ENCODE measurements at regions not wholly inside any gene's neighbourhood (a gene's known extent, or its start where the extent isn't known, plus 50 kb on each side); places are given as distances from the start of the nearest gene placed in this dataset.

DNA sequence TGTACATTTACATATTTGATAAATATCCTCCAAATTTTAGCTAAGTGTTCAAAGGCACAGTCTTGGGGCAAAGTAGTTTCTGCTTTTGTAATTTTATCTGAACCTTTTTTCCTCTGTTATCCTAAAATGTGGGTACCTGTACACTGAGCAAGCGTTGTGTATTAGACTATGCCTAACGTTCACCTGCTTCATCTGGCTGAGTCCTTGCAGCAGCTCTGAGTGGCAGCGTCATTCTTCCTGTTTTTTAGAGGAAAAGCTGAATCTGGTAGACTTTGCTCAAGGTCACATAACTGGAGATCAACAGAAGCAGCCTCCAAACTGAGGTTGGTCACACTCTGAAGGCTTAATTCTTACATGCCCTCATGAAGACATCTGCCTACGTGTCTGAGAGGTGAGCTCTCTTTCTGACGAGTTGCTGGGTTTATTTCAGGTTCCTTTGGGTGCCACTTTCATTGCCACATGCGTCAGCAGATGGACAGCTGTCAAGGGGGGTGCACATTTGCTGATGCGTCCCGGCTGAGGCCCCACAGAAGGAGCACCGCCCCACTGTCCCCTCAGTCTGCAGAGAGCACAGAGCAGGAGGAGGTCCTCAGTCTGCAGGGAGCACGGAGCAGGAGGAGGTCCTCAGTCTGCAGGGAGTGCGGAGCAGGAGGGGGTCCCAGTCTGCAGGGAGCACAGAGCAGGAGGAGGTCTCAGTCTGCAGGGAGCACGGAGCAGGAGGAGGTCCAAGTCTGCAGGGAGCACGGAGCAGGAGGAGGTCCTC, 406.5 kb upstream of the SHH start:
- Mint-ChIP-seq H3K4me1 (no peaks in the 10 kb centered on the region), H3K4me3 (no peak overlapping the region), H3K36me3 (ENCODE audit: low read depth) (no peaks in the 10 kb centered on the region), H3K27ac (no peak overlapping the region), H3K27me3 (peaks cover 26% of the 10 kb centered on the region)
- H3K9me3 ChIP-seq (ENCODE audit: control insufficient read depth, low read length, poor library complexity, severe bottlenecking), result no peaks in the 10 kb centered on the region
- no peak for ATAC-seq
- no peak for DNase-seq

DNA sequence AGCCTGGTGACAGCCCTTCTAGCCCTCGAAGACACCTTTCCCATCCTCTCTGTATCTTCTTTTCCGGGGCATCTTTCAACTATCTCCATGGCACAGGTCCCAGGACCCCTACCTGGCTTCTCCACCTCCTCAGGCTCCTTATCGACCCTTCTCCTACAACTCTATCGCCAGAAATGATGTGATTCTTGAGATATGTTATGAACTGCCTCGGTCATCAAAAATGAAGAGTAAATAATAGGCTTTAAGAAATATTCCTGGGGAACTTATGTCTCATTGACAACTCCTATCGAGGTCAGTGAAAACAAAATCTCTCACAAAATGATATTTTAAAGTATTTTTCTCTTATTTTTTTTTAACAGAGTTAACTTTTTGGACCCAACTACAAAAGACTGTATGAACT, 405.5 kb upstream of the SHH start:
- H3K36me3 Mint-ChIP-seq (ENCODE audit: low read depth), result no peaks in the 10 kb centered on the region
- DNase-seq (no peak), ATAC-seq (no peak)
- H3K27ac Mint-ChIP-seq, result no peak overlapping the region
- no peaks in the 10 kb centered on the region for H3K9me3 ChIP-seq (ENCODE audit: control insufficient read depth, low read length, poor library complexity, severe bottlenecking)
- H3K27me3 Mint-ChIP-seq, result peaks cover 30% of the 10 kb centered on the region
- H3K4me3 Mint-ChIP-seq, result no peak overlapping the region
- no peaks in the 10 kb centered on the region for H3K4me1 Mint-ChIP-seq

DNA sequence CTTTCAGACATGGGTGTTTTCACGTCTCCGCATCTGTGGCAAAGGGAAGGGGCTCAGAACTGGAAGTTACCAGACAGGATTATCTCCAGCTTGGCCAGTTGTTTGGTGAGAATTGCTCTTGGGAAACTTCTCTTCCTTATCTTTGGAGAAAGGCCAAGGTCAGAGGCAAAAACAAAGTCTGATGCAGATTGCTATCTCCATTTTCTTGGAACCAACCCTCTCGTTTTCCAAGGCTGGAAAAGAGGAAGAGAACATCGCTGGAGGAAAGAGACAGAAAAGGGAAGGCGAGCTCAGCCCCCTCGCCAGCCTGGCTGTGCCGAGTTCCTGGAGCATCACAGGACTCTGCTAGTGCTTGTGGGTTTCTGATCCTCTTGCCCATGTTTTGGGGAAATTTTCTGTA, 396.8 kb upstream of the SHH start:
- H3K36me3 Mint-ChIP-seq (ENCODE audit: low read depth), result no peaks in the 10 kb centered on the region
- peaks cover 28% of the 10 kb centered on the region for H3K27me3 Mint-ChIP-seq
- H3K4me1 Mint-ChIP-seq, result no peaks in the 10 kb centered on the region
- no peak overlapping the region for H3K4me3 Mint-ChIP-seq
- no peak overlapping the region for H3K27ac Mint-ChIP-seq
- no peak for DNase-seq
- no peak for ATAC-seq
- no peaks in the 10 kb centered on the region for H3K9me3 ChIP-seq (ENCODE audit: control insufficient read depth, low read length, poor library complexity, severe bottlenecking)

DNA sequence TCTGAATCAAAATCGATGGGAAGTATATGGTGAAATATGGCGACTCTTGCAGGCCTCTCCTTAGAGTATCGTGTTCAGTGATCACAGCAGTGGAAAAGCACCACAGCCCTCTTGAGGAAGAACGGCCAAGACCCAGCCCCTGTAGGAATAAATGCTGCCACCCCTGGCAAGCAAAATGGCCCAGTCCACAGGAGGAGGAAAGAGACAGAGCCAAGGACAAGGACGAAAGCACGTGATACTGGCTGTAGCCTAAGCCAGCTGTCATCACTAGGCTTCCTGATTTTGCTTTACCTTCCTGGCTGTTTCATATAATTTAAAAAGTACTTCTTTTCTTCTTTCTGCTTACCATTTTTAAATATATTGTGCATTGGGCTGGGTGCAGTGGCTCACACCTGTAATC, 395.0 kb upstream of the SHH start:
- Mint-ChIP-seq H3K27ac (no peak overlapping the region), H3K4me3 (no peak overlapping the region), H3K4me1 (no peaks in the 10 kb centered on the region), H3K36me3 (ENCODE audit: low read depth) (no peaks in the 10 kb centered on the region), H3K27me3 (peaks cover 22% of the 10 kb centered on the region)
- H3K9me3 ChIP-seq (ENCODE audit: control insufficient read depth, low read length, poor library complexity, severe bottlenecking), result no peaks in the 10 kb centered on the region
- ATAC-seq (no peak), DNase-seq (no peak)

DNA sequence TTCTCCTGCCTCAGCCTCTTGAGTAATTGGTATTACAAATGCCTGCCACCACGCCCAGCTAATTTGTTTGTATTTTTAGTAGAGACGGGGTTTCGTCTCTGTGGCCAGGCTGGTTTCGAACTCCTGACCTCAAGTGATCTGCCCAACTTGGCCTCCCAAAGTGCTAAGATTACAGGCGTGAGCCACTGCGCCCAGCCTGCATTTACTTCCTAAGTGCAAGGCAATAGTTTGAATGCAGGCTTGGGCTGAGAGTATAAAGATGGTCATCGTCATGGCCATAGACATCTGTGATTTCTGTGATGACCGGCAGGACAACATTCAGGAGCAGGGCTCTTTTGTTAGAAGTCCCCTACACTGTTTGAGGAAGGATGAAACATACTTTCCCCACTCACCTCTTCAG, 393.9 kb upstream of the SHH start:
- H3K9me3 ChIP-seq (ENCODE audit: control insufficient read depth, low read length, poor library complexity, severe bottlenecking), result no peaks in the 10 kb centered on the region
- ATAC-seq (no peak), DNase-seq (no peak)
- Mint-ChIP-seq H3K4me1 (no peaks in the 10 kb centered on the region), H3K27ac (no peak overlapping the region), H3K27me3 (peaks cover 22% of the 10 kb centered on the region), H3K36me3 (ENCODE audit: low read depth) (no peaks in the 10 kb centered on the region), H3K4me3 (no peak overlapping the region)

DNA sequence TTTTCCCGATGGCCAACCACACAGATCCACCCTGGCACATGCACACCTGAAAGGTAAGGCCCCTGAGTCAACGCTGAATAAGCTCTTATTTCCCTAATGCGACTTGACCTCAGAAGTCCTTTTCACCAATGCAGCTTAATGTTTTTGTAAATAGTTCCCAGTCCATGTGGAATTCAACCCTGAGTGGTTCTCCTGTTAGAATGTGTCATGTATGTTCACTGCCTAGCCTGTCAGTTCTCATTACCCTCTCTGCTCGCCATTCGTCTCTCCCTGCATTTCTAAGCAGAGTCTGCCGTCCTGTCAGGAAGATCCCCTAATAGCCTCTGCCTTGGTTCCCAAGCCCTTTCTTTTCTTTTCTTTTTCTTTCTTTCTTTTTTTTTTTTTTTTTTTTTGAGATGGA, 392.6 kb upstream of the SHH start:
- Mint-ChIP-seq H3K27me3 (peaks cover 29% of the 10 kb centered on the region), H3K36me3 (ENCODE audit: low read depth) (no peaks in the 10 kb centered on the region), H3K4me1 (no peaks in the 10 kb centered on the region), H3K4me3 (no peak overlapping the region), H3K27ac (no peak overlapping the region)
- ATAC-seq (no peak), DNase-seq (no peak)
- no peaks in the 10 kb centered on the region for H3K9me3 ChIP-seq (ENCODE audit: control insufficient read depth, low read length, poor library complexity, severe bottlenecking)

DNA sequence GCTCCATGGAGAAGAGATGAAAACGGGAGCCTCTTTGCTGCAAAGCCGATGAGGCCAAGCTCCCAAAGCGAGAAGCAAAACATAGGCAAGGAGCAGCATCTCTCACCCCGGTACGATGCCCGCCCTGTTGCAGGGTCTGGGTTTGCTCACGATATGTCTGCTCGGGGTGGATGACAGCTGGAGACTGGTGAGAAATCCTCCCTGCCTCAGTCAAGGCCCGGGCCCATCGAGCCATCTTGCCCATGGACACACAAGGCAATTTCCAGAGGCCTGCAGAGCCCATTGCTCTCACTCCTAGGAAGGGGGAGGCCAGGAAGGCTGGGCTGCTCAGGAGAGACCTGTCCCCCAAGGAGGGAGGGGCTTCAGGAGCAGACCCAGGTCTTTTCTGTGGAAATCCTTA, 391.7 kb upstream of the SHH start:
- DNase-seq, result no peak
- H3K4me3 Mint-ChIP-seq, result no peak overlapping the region
- no peaks in the 10 kb centered on the region for H3K36me3 Mint-ChIP-seq (ENCODE audit: low read depth)
- no peak for ATAC-seq
- no peaks in the 10 kb centered on the region for H3K9me3 ChIP-seq (ENCODE audit: control insufficient read depth, low read length, poor library complexity, severe bottlenecking)
- no peaks in the 10 kb centered on the region for H3K4me1 Mint-ChIP-seq
- peaks cover 23% of the 10 kb centered on the region for H3K27me3 Mint-ChIP-seq
- H3K27ac Mint-ChIP-seq, result no peak overlapping the region

DNA sequence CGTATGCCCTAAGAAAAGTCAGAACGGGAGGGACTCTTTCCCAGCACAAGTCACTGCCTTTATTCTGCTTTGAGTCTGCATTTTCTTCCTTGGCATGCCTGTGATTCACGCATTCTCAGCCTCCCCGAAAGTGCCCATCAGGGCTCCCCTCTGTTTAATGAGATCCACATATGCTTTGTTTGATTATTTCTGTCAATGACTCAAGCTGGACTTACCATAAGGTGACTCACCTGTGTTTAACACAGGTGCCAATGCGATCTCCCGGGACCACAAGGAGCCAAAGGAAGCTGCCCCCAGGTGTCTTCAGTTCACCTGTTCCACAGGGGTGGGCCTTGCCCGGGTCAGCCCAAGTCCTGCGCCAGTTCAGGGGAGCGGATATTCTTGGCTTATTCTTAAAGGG, 386.0 kb upstream of the SHH start:
- Mint-ChIP-seq H3K27ac (no peak overlapping the region), H3K4me3 (no peak overlapping the region), H3K36me3 (ENCODE audit: low read depth) (no peaks in the 10 kb centered on the region), H3K27me3 (peaks cover 42% of the 10 kb centered on the region), H3K4me1 (no peaks in the 10 kb centered on the region)
- DNase-seq (no peak), ATAC-seq (no peak)
- H3K9me3 ChIP-seq (ENCODE audit: control insufficient read depth, low read length, poor library complexity, severe bottlenecking), result no peaks in the 10 kb centered on the region

DNA sequence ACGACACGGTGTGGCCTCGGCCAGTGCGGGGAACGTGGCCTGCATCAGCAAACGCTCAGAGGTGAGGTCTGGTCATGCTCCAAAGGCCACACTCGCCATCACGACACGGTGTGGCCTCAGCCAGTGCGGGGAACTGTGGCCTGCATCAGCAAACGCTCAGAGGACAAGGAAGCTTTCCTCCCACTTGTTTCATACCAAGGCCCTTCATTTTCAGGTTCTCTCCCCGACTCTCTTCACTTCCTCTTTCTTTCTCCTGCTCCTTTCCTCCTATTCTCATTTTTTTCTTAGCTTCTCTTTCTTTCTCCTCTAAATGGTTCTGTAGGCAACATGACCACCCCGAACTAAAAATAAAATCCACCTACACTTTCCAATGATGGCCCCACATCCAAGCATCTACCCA, 384.4 kb upstream of the SHH start:
- H3K27me3 Mint-ChIP-seq, result peaks cover 53% of the 10 kb centered on the region
- H3K4me1 Mint-ChIP-seq, result no peaks in the 10 kb centered on the region

DNA sequence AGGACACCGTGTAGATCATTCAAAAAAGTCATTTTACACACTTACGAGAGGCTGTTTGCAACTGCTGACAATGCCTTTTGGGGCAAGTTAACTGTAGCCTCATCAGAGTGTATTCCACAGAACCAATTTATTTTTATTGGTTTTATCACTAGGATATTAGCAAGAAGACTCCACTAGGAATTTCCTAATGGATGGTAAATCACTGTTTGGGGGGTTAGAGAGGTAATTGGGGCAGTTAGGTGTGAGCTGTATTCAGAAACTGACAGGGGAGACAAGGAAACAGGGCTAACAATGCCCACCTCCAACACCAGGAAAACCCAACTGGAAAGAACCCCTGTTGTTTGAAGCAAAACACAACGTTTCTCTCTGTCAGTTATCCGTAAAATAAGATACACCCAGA, 383.0 kb upstream of the SHH start:
- no peak for ATAC-seq
- H3K4me1 Mint-ChIP-seq, result no peaks in the 10 kb centered on the region
- DNase-seq, result no peak
- H3K27ac Mint-ChIP-seq, result no peak overlapping the region
- H3K27me3 Mint-ChIP-seq, result peaks cover 56% of the 10 kb centered on the region
- H3K4me3 Mint-ChIP-seq, result no peak overlapping the region
- no peaks in the 10 kb centered on the region for H3K9me3 ChIP-seq (ENCODE audit: control insufficient read depth, low read length, poor library complexity, severe bottlenecking)
- H3K36me3 Mint-ChIP-seq (ENCODE audit: low read depth), result no peaks in the 10 kb centered on the region

More for the DNA sequence above, 384.4 kb upstream of the SHH start:
- Mint-ChIP-seq H3K4me3 (no peak overlapping the region), H3K36me3 (ENCODE audit: low read depth) (no peaks in the 10 kb centered on the region), H3K27ac (no peak overlapping the region)
- DNase-seq (no peak), ATAC-seq (no peak)
- H3K9me3 ChIP-seq (ENCODE audit: control insufficient read depth, low read length, poor library complexity, severe bottlenecking), result no peaks in the 10 kb centered on the region

DNA sequence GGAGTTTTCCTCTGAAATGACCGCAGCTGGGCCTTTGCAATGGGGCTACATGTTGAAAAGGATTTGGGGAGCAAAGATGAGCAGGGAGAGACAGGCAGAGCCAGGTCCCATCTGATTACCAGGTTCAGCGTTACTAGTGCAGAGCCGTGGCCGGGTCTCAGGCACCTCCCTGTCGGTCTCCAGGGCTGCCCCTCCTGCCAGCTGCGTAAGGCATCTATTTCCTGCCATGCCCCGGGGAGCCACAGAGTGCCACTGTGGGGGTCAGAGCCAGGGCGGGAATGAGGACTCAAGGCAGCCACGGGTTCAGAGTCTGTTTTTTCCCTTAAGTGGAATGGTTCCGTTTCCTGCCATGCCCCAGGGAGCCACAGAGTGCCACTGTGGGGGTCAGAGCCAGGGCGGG, 382.6 kb upstream of the SHH start:
- Mint-ChIP-seq H3K4me1 (no peaks in the 10 kb centered on the region), H3K27ac (no peak overlapping the region), H3K27me3 (peaks cover 52% of the 10 kb centered on the region), H3K4me3 (no peak overlapping the region), H3K36me3 (ENCODE audit: low read depth) (no peaks in the 10 kb centered on the region)
- no peak for DNase-seq
- no peaks in the 10 kb centered on the region for H3K9me3 ChIP-seq (ENCODE audit: control insufficient read depth, low read length, poor library complexity, severe bottlenecking)
- ATAC-seq, result no peak

DNA sequence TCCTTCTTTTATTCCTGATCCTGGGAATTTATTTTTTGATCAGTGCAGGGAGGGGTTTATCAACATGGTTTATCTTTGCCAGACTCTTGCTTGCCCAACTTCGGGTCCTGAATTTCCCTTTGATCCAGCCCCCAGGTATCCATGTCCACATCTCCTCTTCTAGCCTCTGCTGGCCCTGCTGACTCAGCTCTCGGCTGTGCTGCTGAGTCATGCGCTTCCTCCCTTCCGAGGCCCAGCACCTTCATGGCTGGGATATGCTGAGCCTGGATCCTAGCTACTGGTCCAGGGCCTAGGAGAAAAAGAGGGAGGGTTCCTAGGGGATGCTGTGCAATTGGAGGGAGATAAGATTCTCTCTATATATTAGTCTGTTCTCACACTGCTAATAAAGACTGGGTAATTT, 380.7 kb upstream of the SHH start:
- Mint-ChIP-seq H3K27me3 (peaks cover 44% of the 10 kb centered on the region), H3K36me3 (ENCODE audit: low read depth) (no peaks in the 10 kb centered on the region), H3K4me1 (no peaks in the 10 kb centered on the region), H3K4me3 (no peak overlapping the region), H3K27ac (no peak overlapping the region)
- DNase-seq, result no peak
- no peak for ATAC-seq
- H3K9me3 ChIP-seq (ENCODE audit: control insufficient read depth, low read length, poor library complexity, severe bottlenecking), result no peaks in the 10 kb centered on the region

DNA sequence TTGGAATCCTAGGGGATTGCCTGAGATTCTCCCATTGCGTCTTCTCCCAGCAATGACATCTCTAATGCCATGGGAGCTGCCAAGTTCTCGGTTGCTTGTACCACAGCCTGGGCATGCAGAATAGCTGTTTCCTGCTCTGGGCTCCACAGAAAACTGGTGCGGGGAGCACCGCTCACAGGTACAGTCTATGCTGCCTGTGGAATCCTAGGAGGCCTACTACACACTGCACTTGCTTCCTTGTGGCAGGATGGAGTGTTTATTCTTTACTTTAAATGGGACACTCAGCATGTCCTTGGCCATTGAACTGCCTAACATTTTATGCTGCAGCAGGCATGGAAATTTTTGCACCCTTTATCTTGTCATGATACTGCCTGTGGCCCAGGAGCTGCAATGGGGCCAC, 378.8 kb upstream of the SHH start:
- Mint-ChIP-seq H3K4me3 (no peak overlapping the region), H3K27ac (no peak overlapping the region), H3K36me3 (ENCODE audit: low read depth) (no peaks in the 10 kb centered on the region), H3K27me3 (peaks cover 38% of the 10 kb centered on the region), H3K4me1 (no peaks in the 10 kb centered on the region)
- DNase-seq (no peak), ATAC-seq (no peak)
- H3K9me3 ChIP-seq (ENCODE audit: control insufficient read depth, low read length, poor library complexity, severe bottlenecking), result peaks cover 3% of the 10 kb centered on the region

DNA sequence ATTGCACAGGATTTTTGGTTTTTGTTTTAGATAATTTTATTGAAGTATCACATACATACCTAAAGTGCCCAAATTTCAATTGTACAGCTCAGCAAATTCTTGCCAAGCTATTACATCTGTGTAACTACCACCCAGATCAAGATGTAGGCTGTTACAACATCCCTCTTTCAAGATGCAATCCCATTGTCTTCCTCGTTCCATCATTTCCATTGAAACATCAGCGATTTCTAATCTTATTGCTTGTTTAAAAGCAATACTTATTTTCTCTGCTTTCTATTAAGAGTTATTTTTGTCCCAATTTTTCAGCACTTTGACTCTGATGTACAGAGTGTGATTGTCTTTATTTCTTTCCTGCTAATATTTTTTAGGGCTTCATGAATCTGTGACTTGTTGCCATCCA, 372.8 kb upstream of the SHH start:
- Mint-ChIP-seq H3K27me3 (peaks cover 6% of the 10 kb centered on the region), H3K4me3 (no peak overlapping the region), H3K4me1 (no peaks in the 10 kb centered on the region), H3K36me3 (ENCODE audit: low read depth) (no peaks in the 10 kb centered on the region), H3K27ac (no peak overlapping the region)
- H3K9me3 ChIP-seq (ENCODE audit: control insufficient read depth, low read length, poor library complexity, severe bottlenecking), result peaks cover 3% of the 10 kb centered on the region
- no peak for ATAC-seq
- no peak for DNase-seq
